ENCODE measurements at regions not wholly inside any gene's neighbourhood (a gene's known extent, or its start where the extent isn't known, plus 50 kb on each side); places are given as distances from the start of the nearest gene placed in this dataset.

DNA sequence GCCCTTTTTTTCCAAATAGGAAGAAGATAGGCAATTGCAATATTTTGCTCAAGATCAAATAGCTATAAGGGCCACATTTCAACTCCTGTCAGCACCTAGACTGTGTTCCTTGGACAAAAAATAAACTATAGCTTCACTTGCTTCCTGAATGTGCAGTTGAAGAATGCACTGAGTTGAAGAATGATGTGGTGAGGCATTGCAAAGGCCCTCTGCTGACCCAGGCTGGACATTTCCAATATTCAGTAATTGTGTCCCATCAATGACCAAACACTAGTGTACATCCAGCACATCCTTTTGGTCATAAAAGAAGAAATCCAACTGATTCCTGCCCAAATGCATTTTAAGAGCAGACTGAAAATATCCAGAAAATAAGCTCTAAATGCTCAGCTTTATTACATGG lies 424.8 kb upstream of the TGFBR2 start:
- intact Hi-C loops (cut with micrococcal nuclease; ENCODE audit: unreplicated experiment) = no loop called here
- H3K4me1 ChIP-seq (ENCODE audit: control insufficient read depth, insufficient read depth, low read length) = no peaks in the 10 kb centered on the region
- ChIA-PET CTCF (no interaction called here), POLR2A (no interaction called here)
- no peaks in the 10 kb centered on the region for H3K9me3 ChIP-seq (ENCODE audit: control insufficient read depth, insufficient read depth, low read depth, low read length)
- H3K36me3 ChIP-seq (ENCODE audit: control insufficient read depth, insufficient read depth, low read length) = no peaks in the 10 kb centered on the region
- DNase-seq (ENCODE audit: low read depth, low spot score) (no peak), ATAC-seq (no peak)
- in situ Hi-C loops (cut with HindIII; ENCODE audit: low pct_unique_long_range_greater_than_20kb, low sequenced_read_pairs) = no loop called here
- BruUV-seq (replicated peaks) = no TSS peak
- no peak overlapping the region for H3K27ac ChIP-seq (ENCODE audit: low read length)
- no peak for TF ChIP-seq POLR2AphosphoS5 (IDR thresholded peaks at IDR 0.05; ENCODE audit: low read depth, low read length)
- no peak for TF ChIP-seq TCF7L2 (IDR thresholded peaks at IDR 0.05; ENCODE audit: low read depth, low read length)
- TF ChIP-seq SIN3A (IDR thresholded peaks at IDR 0.05; ENCODE audit: borderline replicate concordance, insufficient read depth, low read depth, low read length) = no peak
- no peaks in the 10 kb centered on the region for H3K27me3 ChIP-seq (ENCODE audit: control insufficient read depth, insufficient read depth, low read length)
- no peak overlapping the region for H3K4me3 ChIP-seq (ENCODE audit: low read depth in 2 of 2, low read length in 2 of 2)

DNA sequence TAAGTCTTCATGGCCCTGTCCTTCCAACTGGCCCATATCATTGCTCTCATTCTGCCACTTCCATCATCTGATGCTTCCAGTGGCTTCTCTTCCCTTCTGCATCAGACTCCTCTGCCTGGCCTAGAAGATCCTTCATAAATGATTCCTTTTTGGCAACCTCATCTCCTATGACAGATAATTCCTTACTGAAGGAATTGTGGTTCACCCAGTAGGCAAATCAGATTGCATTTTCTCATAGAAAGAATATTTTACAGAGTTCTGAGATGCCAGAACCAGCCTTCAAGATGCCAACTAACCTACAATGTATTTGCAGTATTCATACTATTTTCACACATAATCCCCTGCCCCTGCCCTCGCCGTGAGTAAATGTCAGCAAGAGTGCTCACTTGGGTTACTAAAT lies 423.0 kb upstream of the TGFBR2 start:
- ChIA-PET POLR2A (no interaction called here), CTCF (no interaction called here)
- ATAC-seq = no peak
- Histone ChIP-seq H3K4me1 (ENCODE audit: control insufficient read depth, insufficient read depth, low read length) (no peaks in the 10 kb centered on the region), H3K9me3 (ENCODE audit: control insufficient read depth, insufficient read depth, low read depth, low read length) (no peaks in the 10 kb centered on the region), H3K4me3 (ENCODE audit: low read depth in 2 of 2, low read length in 2 of 2) (no peak overlapping the region), H3K27me3 (ENCODE audit: control insufficient read depth, insufficient read depth, low read length) (no peaks in the 10 kb centered on the region), H3K36me3 (ENCODE audit: control insufficient read depth, insufficient read depth, low read length) (no peaks in the 10 kb centered on the region), H3K27ac (ENCODE audit: low read length) (no peak overlapping the region)
- in situ Hi-C loops (cut with HindIII; ENCODE audit: low pct_unique_long_range_greater_than_20kb, low sequenced_read_pairs) (no loop called here), intact Hi-C loops (cut with micrococcal nuclease; ENCODE audit: unreplicated experiment) (no loop called here)
- DNase-seq (ENCODE audit: low read depth, low spot score) = no peak
- BruUV-seq (replicated peaks) = no TSS peak
- TF ChIP-seq, protein P1, sequence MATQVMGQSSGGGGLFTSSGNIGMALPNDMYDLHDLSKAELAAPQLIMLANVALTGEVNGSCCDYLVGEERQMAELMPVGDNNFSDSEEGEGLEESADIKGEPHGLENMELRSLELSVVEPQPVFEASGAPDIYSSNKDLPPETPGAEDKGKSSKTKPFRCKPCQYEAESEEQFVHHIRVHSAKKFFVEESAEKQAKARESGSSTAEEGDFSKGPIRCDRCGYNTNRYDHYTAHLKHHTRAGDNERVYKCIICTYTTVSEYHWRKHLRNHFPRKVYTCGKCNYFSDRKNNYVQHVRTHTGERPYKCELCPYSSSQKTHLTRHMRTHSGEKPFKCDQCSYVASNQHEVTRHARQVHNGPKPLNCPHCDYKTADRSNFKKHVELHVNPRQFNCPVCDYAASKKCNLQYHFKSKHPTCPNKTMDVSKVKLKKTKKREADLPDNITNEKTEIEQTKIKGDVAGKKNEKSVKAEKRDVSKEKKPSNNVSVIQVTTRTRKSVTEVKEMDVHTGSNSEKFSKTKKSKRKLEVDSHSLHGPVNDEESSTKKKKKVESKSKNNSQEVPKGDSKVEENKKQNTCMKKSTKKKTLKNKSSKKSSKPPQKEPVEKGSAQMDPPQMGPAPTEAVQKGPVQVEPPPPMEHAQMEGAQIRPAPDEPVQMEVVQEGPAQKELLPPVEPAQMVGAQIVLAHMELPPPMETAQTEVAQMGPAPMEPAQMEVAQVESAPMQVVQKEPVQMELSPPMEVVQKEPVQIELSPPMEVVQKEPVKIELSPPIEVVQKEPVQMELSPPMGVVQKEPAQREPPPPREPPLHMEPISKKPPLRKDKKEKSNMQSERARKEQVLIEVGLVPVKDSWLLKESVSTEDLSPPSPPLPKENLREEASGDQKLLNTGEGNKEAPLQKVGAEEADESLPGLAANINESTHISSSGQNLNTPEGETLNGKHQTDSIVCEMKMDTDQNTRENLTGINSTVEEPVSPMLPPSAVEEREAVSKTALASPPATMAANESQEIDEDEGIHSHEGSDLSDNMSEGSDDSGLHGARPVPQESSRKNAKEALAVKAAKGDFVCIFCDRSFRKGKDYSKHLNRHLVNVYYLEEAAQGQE (IDR thresholded peaks at IDR 0.05; ENCODE audit: insufficient read depth in 1 of 2, low read depth in 2 of 2, low read length in 1 of 2) = no peak
- TF ChIP-seq, protein P2, sequence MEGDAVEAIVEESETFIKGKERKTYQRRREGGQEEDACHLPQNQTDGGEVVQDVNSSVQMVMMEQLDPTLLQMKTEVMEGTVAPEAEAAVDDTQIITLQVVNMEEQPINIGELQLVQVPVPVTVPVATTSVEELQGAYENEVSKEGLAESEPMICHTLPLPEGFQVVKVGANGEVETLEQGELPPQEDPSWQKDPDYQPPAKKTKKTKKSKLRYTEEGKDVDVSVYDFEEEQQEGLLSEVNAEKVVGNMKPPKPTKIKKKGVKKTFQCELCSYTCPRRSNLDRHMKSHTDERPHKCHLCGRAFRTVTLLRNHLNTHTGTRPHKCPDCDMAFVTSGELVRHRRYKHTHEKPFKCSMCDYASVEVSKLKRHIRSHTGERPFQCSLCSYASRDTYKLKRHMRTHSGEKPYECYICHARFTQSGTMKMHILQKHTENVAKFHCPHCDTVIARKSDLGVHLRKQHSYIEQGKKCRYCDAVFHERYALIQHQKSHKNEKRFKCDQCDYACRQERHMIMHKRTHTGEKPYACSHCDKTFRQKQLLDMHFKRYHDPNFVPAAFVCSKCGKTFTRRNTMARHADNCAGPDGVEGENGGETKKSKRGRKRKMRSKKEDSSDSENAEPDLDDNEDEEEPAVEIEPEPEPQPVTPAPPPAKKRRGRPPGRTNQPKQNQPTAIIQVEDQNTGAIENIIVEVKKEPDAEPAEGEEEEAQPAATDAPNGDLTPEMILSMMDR (IDR thresholded peaks at IDR 0.05) = no peak
- TF ChIP-seq TCF7L2 (IDR thresholded peaks at IDR 0.05; ENCODE audit: low read depth, low read length) (no peak), POLR2AphosphoS5 (IDR thresholded peaks at IDR 0.05; ENCODE audit: low read depth, low read length) (no peak), SIN3A (IDR thresholded peaks at IDR 0.05; ENCODE audit: borderline replicate concordance, insufficient read depth, low read depth, low read length) (no peak)

DNA sequence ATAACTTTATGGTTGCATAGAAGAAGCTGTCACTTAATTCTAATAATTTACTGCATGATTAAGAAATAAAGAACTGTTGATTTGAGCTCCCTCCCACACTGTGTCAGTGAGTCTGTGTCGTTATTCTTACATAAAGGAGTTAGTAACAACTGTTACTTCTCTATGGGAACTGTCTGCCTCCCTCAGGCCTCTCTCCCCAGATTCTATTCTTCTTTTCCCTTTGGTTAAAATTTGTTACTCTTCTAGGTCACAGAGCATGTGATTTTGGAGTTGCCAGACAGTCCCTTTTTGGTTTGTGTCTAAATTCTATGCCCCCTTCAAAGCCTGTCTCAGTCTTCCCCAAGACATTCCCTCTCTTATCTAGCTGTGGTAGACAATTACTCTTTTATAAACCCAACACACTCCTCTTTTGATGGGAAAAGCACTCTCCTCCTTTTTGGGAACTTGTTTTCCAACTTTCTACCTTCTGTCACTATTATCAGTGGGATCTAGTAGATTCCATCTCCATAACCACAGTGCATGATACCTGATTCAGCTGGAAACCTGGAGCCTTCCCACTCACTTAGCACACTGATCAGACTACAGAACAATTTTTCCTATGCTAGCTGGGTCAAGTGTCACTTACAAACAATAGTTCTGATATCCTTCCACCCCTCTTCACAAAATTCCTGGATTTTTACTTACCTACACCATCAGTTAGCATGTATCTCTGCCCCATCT lies 422.1 kb upstream of the TGFBR2 start:
- DNase-seq (ENCODE audit: low read depth, low spot score) = no peak
- no peak for ATAC-seq
- Histone ChIP-seq H3K36me3 (ENCODE audit: control insufficient read depth, insufficient read depth, low read length) (no peaks in the 10 kb centered on the region), H3K4me3 (ENCODE audit: low read depth in 2 of 2, low read length in 2 of 2) (no peak overlapping the region), H3K27me3 (ENCODE audit: control insufficient read depth, insufficient read depth, low read length) (no peaks in the 10 kb centered on the region), H3K27ac (ENCODE audit: low read length) (no peak overlapping the region), H3K9me3 (ENCODE audit: control insufficient read depth, insufficient read depth, low read depth, low read length) (no peaks in the 10 kb centered on the region), H3K4me1 (ENCODE audit: control insufficient read depth, insufficient read depth, low read length) (no peaks in the 10 kb centered on the region)
- BruUV-seq (replicated peaks) = no TSS peak
- intact Hi-C loops (cut with micrococcal nuclease; ENCODE audit: unreplicated experiment) (no loop called here), in situ Hi-C loops (cut with HindIII; ENCODE audit: low pct_unique_long_range_greater_than_20kb, low sequenced_read_pairs) (no loop called here)
- POLR2A ChIA-PET = no interaction called here
- no peak for TF ChIP-seq POLR2AphosphoS5 (IDR thresholded peaks at IDR 0.05; ENCODE audit: low read depth, low read length)
- TF ChIP-seq, protein P1 (IDR thresholded peaks at IDR 0.05; ENCODE audit: insufficient read depth in 1 of 2, low read depth in 2 of 2, low read length in 1 of 2) = no peak
- no peak for TF ChIP-seq SIN3A (IDR thresholded peaks at IDR 0.05; ENCODE audit: borderline replicate concordance, insufficient read depth, low read depth, low read length)
- TF ChIP-seq, protein P2 (IDR thresholded peaks at IDR 0.05) = no peak
- no peak for TF ChIP-seq TCF7L2 (IDR thresholded peaks at IDR 0.05; ENCODE audit: low read depth, low read length)
- CTCF ChIA-PET = no interaction called here

All from Panc1 (cell line).